NCI-H226 (cell line): ENCODE measurements at regions not wholly inside any gene's neighbourhood (a gene's known extent, or its start where the extent isn't known, plus 50 kb on each side); places are given as distances from the start of the nearest gene placed in this dataset.

Experiments used
- DNase-seq: peaks from one replicate; pipeline ENCODE4 v3.0.0-alpha.2; 2015

- DNase-seq, result no peak
These were observed 447.9 kb upstream of the SGCD start for GRCh38 chr5:155878991-155879575.

- no peak for DNase-seq
These were observed 442.9 kb upstream of the SGCD start for GRCh38 chr5:155884041-155884440.

GRCh38 chr5:155885199-155885598 is 441.8 kb upstream of the SGCD start:
- DNase-seq, result no peak

GRCh38 chr5:155886311-155887031 is 440.5 kb upstream of the SGCD start:
- no peak for DNase-seq

- DNase-seq, result no peak
These were observed 431.5 kb upstream of the SGCD start for GRCh38 chr5:155895484-155895883.

- no peak for DNase-seq
These were observed 429.2 kb upstream of the SGCD start for GRCh38 chr5:155897761-155898160.

- no peak for DNase-seq
These were observed 428.7 kb upstream of the SGCD start for GRCh38 chr5:155898284-155898683.

GRCh38 chr5:155903791-155904190 is 423.2 kb upstream of the SGCD start:
- no peak for DNase-seq

GRCh38 chr5:155905364-155905763 is 421.6 kb upstream of the SGCD start:
- DNase-seq, result no peak

- DNase-seq, result no peak
These were observed 420.9 kb upstream of the SGCD start for GRCh38 chr5:155906046-155906445.

GRCh38 chr5:155908543-155908942 is 418.4 kb upstream of the SGCD start:
- no peak for DNase-seq

- no peak for DNase-seq
These were observed 414.7 kb upstream of the SGCD start for GRCh38 chr5:155912291-155912690.

GRCh38 chr5:155914766-155915165 is 412.2 kb upstream of the SGCD start:
- DNase-seq, result no peak

- DNase-seq, result no peak
These were observed 411.4 kb upstream of the SGCD start for GRCh38 chr5:155915601-155916000.

- no peak for DNase-seq
These were observed 407.8 kb upstream of the SGCD start for GRCh38 chr5:155919126-155919525.

- DNase-seq, result no peak
These were observed 407.2 kb upstream of the SGCD start for GRCh38 chr5:155919725-155920124.

GRCh38 chr5:155921621-155922020 is 405.3 kb upstream of the SGCD start:
- no peak for DNase-seq

GRCh38 chr5:155923784-155924183 is 403.2 kb upstream of the SGCD start:
- no peak for DNase-seq

- DNase-seq, result no peak
These were observed 400.9 kb upstream of the SGCD start for GRCh38 chr5:155926031-155926430.

- DNase-seq, result no peak
These were observed 400.2 kb upstream of the SGCD start for GRCh38 chr5:155926766-155927165.

- DNase-seq, result no peak
These were observed 397.9 kb upstream of the SGCD start for GRCh38 chr5:155929112-155929511.

- no peak for DNase-seq
These were observed 392.0 kb upstream of the SGCD start for GRCh38 chr5:155934964-155935363.

- no peak for DNase-seq
These were observed 391.2 kb upstream of the SGCD start for GRCh38 chr5:155935723-155936122.

- DNase-seq, result no peak
These were observed 390.2 kb upstream of the SGCD start for GRCh38 chr5:155936520-155937406.
